Loucy (cell line): ENCODE measurements at regions not wholly inside any gene's neighbourhood (a gene's known extent, or its start where the extent isn't known, plus 50 kb on each side); places are given as distances from the start of the nearest gene placed in this dataset.

Experiments used
- H2AFZ ChIP-seq: fragments of 200-600 bp; sonication (generic); 2 replicates; pipeline ENCODE4 v1.6.0; 2016; ENCODE audit warnings: antibody characterized with exemption, mild to moderate bottlenecking, low read length, moderate library complexity
- H3F3A ChIP-seq: fragments of 200-600 bp; 2 replicates; pipeline ENCODE4 v1.6.0; 2016; ENCODE audit warnings: antibody characterized with exemption, low read depth, mild to moderate bottlenecking
- H3K27me3 ChIP-seq: fragments of 200-600 bp; sonication (generic); 2 replicates; pipeline ENCODE4 v1.6.1; 2014; ENCODE audit warnings: low read length, mild to moderate bottlenecking; ENCODE audit not compliant: insufficient read depth, poor library complexity, severe bottlenecking
- H3K36me3 ChIP-seq: fragments of 200-600 bp; sonication (generic); 2 replicates; pipeline ENCODE4 v1.6.1; 2016; ENCODE audit warnings: low read length; ENCODE audit not compliant: insufficient read depth
- H3K4me1 ChIP-seq: fragments of 200-600 bp; sonication (generic); 2 replicates; pipeline ENCODE4 v1.5.1; 2014; ENCODE audit warnings: low read length, mild to moderate bottlenecking; ENCODE audit not compliant: insufficient read depth, poor library complexity, severe bottlenecking
- H3K4me2 ChIP-seq: fragments of 200-600 bp; sonication (generic); 2 replicates; pipeline ENCODE4 v1.6.0; 2014; ENCODE audit warnings: antibody characterized with exemption, low read length, low read depth, mild to moderate bottlenecking; ENCODE audit not compliant: poor library complexity, severe bottlenecking
- H3K4me3 ChIP-seq: fragments of 200-600 bp; sonication (generic); 2 replicates; pipeline ENCODE4 v1.5.1; 2014; ENCODE audit warnings: low read length, mild to moderate bottlenecking, mixed read lengths; ENCODE audit not compliant: poor library complexity, severe bottlenecking
- H3K79me2 ChIP-seq: fragments of 200-600 bp; sonication (generic); 2 replicates; pipeline ENCODE4 v1.6.1; 2014; ENCODE audit warnings: low read length; ENCODE audit not compliant: insufficient read depth
- H3K9ac ChIP-seq: fragments of 200-600 bp; sonication (generic); 2 replicates; pipeline ENCODE4 v1.6.0; 2014; ENCODE audit warnings: mild to moderate bottlenecking, low read depth, low read length, moderate library complexity; ENCODE audit not compliant: poor library complexity, severe bottlenecking
- H3K9me2 ChIP-seq: fragments of 200-600 bp; sonication (generic); replicated peaks from 2 replicates; pipeline ENCODE4 v1.6.1; 2016; ENCODE audit warnings: low read depth, low read length, mixed read lengths
- H3K9me3 ChIP-seq: fragments of 200-600 bp; sonication (generic); 2 replicates; pipeline ENCODE4 v1.6.1; 2014; ENCODE audit warnings: mild to moderate bottlenecking, antibody characterized with exemption, low read length, low read depth; ENCODE audit not compliant: insufficient read depth
- H4K20me1 ChIP-seq: fragments of 200-600 bp; sonication (generic); 2 replicates; pipeline ENCODE4 v1.6.0; 2014; ENCODE audit warnings: antibody characterized with exemption, low read length, mild to moderate bottlenecking; ENCODE audit not compliant: insufficient read depth, poor library complexity, severe bottlenecking
- CTCF ChIP-seq: fragments of 200-600 bp; sonication (generic); conservative IDR thresholded peaks from 2 replicates; pipeline ENCODE4 v1.5.1; 2014; ENCODE audit warnings: mild to moderate bottlenecking, antibody characterized with exemption, low read length
- EZH2phosphoT487 ChIP-seq: fragments of 200-600 bp; IDR thresholded peaks from 2 replicates; pipeline ENCODE4 v1.6.1; 2018; ENCODE audit warnings: antibody characterized with exemption, mild to moderate bottlenecking, moderate library complexity, borderline replicate concordance

GRCh38 chr4:86450861-86451260 lies 91.0 kb upstream of the MAPK10 start:
- no peak overlapping the region for H3K4me3 ChIP-seq
- no peaks in the 10 kb centered on the region for H3K9me2 ChIP-seq
- H3K4me2 ChIP-seq = no peak overlapping the region
- H3K4me1 ChIP-seq = no peaks in the 10 kb centered on the region
- no peak overlapping the region for H2AFZ ChIP-seq
- TF ChIP-seq CTCF = no peak
- no peak for TF ChIP-seq EZH2phosphoT487
- H3F3A ChIP-seq = no peaks in the 10 kb centered on the region
- no peaks in the 10 kb centered on the region for H3K9me3 ChIP-seq
- H4K20me1 ChIP-seq = no peaks in the 10 kb centered on the region
- no peaks in the 10 kb centered on the region for H3K79me2 ChIP-seq
- no peak overlapping the region for H3K9ac ChIP-seq
- no peaks in the 10 kb centered on the region for H3K27me3 ChIP-seq
- H3K36me3 ChIP-seq = no peaks in the 10 kb centered on the region

- no peak overlapping the region for H3K4me2 ChIP-seq
- TF ChIP-seq EZH2phosphoT487 = no peak
- TF ChIP-seq CTCF = no peak
These were observed 91.9 kb upstream of the MAPK10 start for GRCh38 chr4:86451560-86452330.

DNA sequence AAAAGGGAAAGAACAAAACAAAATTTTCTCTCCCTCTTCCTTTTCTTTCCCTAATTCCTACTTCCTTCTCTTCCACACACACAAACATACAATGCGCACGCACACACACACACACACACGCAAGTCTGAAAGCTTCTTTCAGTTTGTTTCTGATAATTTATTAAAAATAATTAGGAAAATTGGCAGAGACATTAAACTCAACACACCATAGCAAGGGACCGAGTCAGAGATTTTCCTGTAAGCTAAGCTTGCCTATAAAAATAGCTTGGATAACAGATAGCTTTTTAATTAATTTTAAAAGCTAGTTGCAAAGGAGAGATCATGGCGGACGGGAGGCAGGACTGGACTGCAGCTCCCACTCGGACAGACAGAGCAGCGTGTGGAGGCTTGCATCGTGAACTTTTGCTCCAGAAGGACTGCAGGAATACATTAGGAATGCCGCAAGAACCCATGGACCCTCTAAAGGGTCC lies 92.6 kb upstream of the MAPK10 start:
- no peaks in the 10 kb centered on the region for H3K9me3 ChIP-seq
- H4K20me1 ChIP-seq = no peaks in the 10 kb centered on the region
- no peaks in the 10 kb centered on the region for H3K4me1 ChIP-seq
- no peaks in the 10 kb centered on the region for H3K27me3 ChIP-seq
- H3K36me3 ChIP-seq = no peaks in the 10 kb centered on the region
- H3K9me2 ChIP-seq = no peaks in the 10 kb centered on the region
- no peak overlapping the region for H3K4me2 ChIP-seq
- H3F3A ChIP-seq = no peaks in the 10 kb centered on the region
- TF ChIP-seq CTCF (no peak), EZH2phosphoT487 (no peak)
- no peak overlapping the region for H3K9ac ChIP-seq
- no peak overlapping the region for H3K4me3 ChIP-seq
- H3K79me2 ChIP-seq = no peaks in the 10 kb centered on the region
- H2AFZ ChIP-seq = no peak overlapping the region

More at GRCh38 chr4:86451560-86452330, 91.9 kb upstream of the MAPK10 start:
- no peaks in the 10 kb centered on the region for H4K20me1 ChIP-seq
- no peaks in the 10 kb centered on the region for H3K79me2 ChIP-seq
- no peak overlapping the region for H3K4me3 ChIP-seq
- no peaks in the 10 kb centered on the region for H3K27me3 ChIP-seq
- no peaks in the 10 kb centered on the region for H3K4me1 ChIP-seq
- no peak overlapping the region for H3K9ac ChIP-seq
- no peak overlapping the region for H2AFZ ChIP-seq
- no peaks in the 10 kb centered on the region for H3K9me2 ChIP-seq
- no peaks in the 10 kb centered on the region for H3K9me3 ChIP-seq
- no peaks in the 10 kb centered on the region for H3F3A ChIP-seq
- H3K36me3 ChIP-seq = no peaks in the 10 kb centered on the region
